Ascending aorta (tissue), 2 donors: ENCODE measurements at regions not wholly inside any gene's neighbourhood (a gene's known extent, or its start where the extent isn't known, plus 50 kb on each side); places are given as distances from the start of the nearest gene placed in this dataset.

Source experiments
- DNase-seq, 2 donors: peaks; one replicate each; pipeline ENCODE4 v3.0.0-alpha.2; 2019; ENCODE audit warnings: low spot score in 2 of 2
- H3K27ac ChIP-seq, 2 donors: fragments of 200-600 bp; sonication (generic); one replicate each; pipeline ENCODE4 v1.5.1; 2016 to 2017; ENCODE audit warnings: mild to moderate bottlenecking in 1 of 2
- H3K27me3 ChIP-seq: fragments of 200-600 bp; sonication (generic); one replicate; pipeline ENCODE4 v1.5.1; 2017
- H3K36me3 ChIP-seq, 2 donors: fragments of 200-600 bp; sonication (generic); one replicate each; pipeline ENCODE4 v1.5.1; 2016
- H3K4me1 ChIP-seq, 2 donors: fragments of 200-600 bp; sonication (generic); one replicate each; pipeline ENCODE4 v1.5.1; 2016 to 2017; ENCODE audit warnings: mild to moderate bottlenecking in 1 of 2
- H3K4me3 ChIP-seq, 2 donors: fragments of 200-600 bp; sonication (generic); one replicate each; pipeline ENCODE4 v1.5.1; 2016 to 2017; ENCODE audit warnings: mild to moderate bottlenecking in 1 of 2
- H3K9me3 ChIP-seq, 2 donors: fragments of 200-600 bp; sonication (generic); one replicate each; pipeline ENCODE4 v1.5.1; 2016
- intact Hi-C: fragments of 100-400 bp; cut with DNase I; formaldehyde crosslinking; loops from one replicate; pipeline ENCODE4 v1.15.1; 2023
- TF ChIP-seq, protein P1 (sequence below), 3 experiments: fragments of 200-600 bp in 2 of 3; fragments of 450-650 bp in 1 of 3; sonication (generic) in 2 of 3; IDR thresholded peaks; one replicate each; pipeline ENCODE4 v1.5.1; 2016 to 2019; ENCODE audit warnings: antibody characterized with exemption in 3 of 3, mild to moderate bottlenecking in 1 of 3, moderate library complexity in 1 of 3

DNA sequence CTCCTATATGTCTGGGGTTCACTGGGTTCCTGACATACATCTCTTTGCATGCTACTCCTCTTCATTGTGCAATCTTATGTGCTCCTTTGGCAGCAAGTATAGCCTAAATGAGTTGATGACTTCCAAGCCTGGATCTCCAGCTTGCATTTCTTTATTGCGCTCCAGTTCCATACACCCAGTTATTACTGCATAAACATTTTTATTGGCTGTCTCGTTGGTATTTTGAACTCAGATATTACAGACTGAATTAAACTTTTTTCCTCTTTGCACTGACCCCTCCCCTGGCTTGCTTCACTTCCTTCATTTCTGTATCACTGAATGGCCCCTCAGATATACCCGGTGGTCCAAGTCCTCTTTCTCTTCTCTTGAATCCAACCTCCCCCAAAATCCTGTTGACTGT is 219.2 kb downstream of the MC4R start:
- H3K9me3 ChIP-seq: no peaks in the 10 kb centered on the region
- intact Hi-C loops: no loop called here
- no peak overlapping the region for H3K4me3 ChIP-seq
- TF ChIP-seq, protein P1, sequence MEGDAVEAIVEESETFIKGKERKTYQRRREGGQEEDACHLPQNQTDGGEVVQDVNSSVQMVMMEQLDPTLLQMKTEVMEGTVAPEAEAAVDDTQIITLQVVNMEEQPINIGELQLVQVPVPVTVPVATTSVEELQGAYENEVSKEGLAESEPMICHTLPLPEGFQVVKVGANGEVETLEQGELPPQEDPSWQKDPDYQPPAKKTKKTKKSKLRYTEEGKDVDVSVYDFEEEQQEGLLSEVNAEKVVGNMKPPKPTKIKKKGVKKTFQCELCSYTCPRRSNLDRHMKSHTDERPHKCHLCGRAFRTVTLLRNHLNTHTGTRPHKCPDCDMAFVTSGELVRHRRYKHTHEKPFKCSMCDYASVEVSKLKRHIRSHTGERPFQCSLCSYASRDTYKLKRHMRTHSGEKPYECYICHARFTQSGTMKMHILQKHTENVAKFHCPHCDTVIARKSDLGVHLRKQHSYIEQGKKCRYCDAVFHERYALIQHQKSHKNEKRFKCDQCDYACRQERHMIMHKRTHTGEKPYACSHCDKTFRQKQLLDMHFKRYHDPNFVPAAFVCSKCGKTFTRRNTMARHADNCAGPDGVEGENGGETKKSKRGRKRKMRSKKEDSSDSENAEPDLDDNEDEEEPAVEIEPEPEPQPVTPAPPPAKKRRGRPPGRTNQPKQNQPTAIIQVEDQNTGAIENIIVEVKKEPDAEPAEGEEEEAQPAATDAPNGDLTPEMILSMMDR (IDR thresholded peaks at IDR 0.05): no peak
- no peak for DNase-seq
- no peaks in the 10 kb centered on the region for H3K27me3 ChIP-seq
- H3K4me1 ChIP-seq: no peaks in the 10 kb centered on the region
- no peaks in the 10 kb centered on the region for H3K36me3 ChIP-seq
- H3K27ac ChIP-seq: no peak overlapping the region

DNA sequence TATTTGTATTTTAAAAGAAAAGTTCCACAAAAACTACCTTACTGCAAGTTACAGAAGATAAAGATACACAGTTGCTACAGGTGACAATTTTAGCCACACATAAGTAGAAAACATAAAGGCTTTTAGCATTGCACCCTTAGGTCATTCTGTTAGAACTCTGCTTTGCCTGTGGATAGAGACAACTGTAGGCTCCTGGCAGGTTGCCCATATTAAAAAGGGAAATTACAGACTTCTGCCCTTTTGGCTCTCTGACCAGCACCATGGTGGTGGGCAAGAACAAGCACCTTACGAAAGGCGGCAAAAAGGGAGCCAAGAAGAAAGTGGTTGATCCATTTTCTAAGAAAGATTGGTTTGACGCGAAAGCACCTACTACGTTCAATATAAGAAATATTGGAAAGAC is 223.3 kb downstream of the MC4R start:
- Histone ChIP-seq H3K36me3 (no peaks in the 10 kb centered on the region), H3K4me1 (no peaks in the 10 kb centered on the region), H3K27me3 (no peaks in the 10 kb centered on the region), H3K9me3 (no peaks in the 10 kb centered on the region), H3K27ac (no peak overlapping the region), H3K4me3 (no peak overlapping the region)
- no peak for DNase-seq
- intact Hi-C loops: no loop called here
- TF ChIP-seq, protein P1 (IDR thresholded peaks at IDR 0.05): no peak

DNA sequence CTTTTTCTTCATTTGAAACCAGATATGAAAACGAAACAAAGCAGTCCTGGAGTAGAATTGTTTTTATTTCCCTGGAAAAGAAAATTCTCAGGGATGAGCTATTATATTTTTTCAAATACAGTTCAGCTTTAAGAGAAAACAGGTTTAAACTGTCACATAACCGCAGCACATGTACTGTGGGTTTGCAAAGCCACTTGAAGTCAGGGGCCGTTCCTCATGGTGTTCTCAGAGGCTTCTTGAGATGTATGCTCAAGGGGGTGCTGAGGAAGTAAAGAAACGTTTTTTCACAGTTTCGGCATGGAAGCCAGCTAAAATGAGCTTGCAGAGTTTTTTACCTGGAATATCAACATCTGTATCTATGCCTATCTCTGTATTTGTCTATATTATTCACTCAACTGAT is 225.3 kb downstream of the MC4R start:
- no peak for DNase-seq
- Histone ChIP-seq H3K27ac (no peak overlapping the region), H3K9me3 (no peaks in the 10 kb centered on the region), H3K27me3 (no peaks in the 10 kb centered on the region), H3K36me3 (no peaks in the 10 kb centered on the region), H3K4me3 (no peak overlapping the region), H3K4me1 (no peaks in the 10 kb centered on the region)
- TF ChIP-seq, protein P1 (IDR thresholded peaks at IDR 0.05): no peak
- intact Hi-C loops: no loop called here

GRCh38 chr18:60146220-60146960 is 226.2 kb downstream of the MC4R start:
- Histone ChIP-seq H3K4me1 (no peaks in the 10 kb centered on the region), H3K36me3 (no peaks in the 10 kb centered on the region), H3K27ac (no peak overlapping the region), H3K27me3 (no peaks in the 10 kb centered on the region), H3K4me3 (no peak overlapping the region), H3K9me3 (no peaks in the 10 kb centered on the region)
- DNase-seq: no peak
- intact Hi-C loops: no loop called here
- TF ChIP-seq, protein P1 (IDR thresholded peaks at IDR 0.05): no peak

DNA sequence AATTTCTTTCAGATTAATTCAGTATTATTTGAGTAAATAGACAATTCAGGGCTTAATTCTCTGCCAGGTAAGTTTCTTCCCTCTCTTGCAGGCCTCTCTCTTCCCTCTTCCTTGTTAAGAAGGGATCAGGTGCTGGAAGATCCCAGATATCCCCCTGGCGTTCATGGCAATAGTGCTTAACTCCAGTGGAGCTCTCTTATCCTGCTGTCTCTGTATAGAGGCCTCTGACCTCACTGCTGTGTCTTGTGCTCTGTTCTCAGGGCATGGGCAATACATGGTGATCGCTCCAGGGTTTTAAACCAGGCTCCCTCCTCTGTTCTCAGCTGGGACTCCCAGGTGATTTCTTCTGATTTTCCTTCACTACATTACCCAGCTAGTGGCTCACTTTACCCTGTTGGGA is 226.8 kb downstream of the MC4R start:
- DNase-seq: no peak
- intact Hi-C loops: no loop called here
- Histone ChIP-seq H3K9me3 (no peaks in the 10 kb centered on the region), H3K4me3 (no peak overlapping the region), H3K27ac (no peak overlapping the region), H3K27me3 (no peaks in the 10 kb centered on the region), H3K36me3 (no peaks in the 10 kb centered on the region), H3K4me1 (no peaks in the 10 kb centered on the region)
- TF ChIP-seq, protein P1 (IDR thresholded peaks at IDR 0.05): no peak

DNA sequence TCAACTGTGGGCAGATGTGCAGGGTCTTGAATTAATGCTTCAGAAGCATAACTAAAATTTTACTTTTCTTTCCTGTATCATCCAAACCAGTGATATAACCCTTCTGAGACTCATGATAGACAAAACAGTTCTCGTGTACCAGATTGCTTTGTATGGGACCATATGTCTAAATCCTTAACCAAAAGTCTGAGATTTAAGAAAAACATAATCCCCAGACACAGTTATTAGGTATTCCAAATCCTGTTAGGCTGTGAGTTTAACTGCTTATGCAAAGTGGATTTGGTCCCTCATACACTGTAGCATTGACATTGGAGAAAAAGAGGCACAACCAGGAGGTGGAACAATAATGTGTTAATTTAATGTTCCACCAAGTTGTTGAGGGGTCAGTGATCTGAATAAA is 235.0 kb downstream of the PMAIP1 start:
- intact Hi-C loops: no loop called here
- H3K4me1 ChIP-seq: no peaks in the 10 kb centered on the region
- no peaks in the 10 kb centered on the region for H3K9me3 ChIP-seq

More for the DNA sequence above, 235.0 kb downstream of the PMAIP1 start:
- Histone ChIP-seq H3K4me3 (no peak overlapping the region), H3K36me3 (no peaks in the 10 kb centered on the region), H3K27me3 (no peaks in the 10 kb centered on the region), H3K27ac (no peak overlapping the region)
- DNase-seq: no peak
- TF ChIP-seq, protein P1 (IDR thresholded peaks at IDR 0.05): no peak
